Activated naive CD4-positive, alpha-beta T cell (primary cell): ENCODE measurements at regions not wholly inside any gene's neighbourhood (a gene's known extent, or its start where the extent isn't known, plus 50 kb on each side); places are given as distances from the start of the nearest gene placed in this dataset.
"Not testable (repeated sequence)": the region's sequence is repeated elsewhere in the genome, so short reads cannot be mapped to it uniquely, and the experiment has no call there.

Experiments used
- DNase-seq, 4 experiments: peaks; one replicate each; lab custom pipeline; 2025; lab: John Stamatoyannopoulos, UW

DNA sequence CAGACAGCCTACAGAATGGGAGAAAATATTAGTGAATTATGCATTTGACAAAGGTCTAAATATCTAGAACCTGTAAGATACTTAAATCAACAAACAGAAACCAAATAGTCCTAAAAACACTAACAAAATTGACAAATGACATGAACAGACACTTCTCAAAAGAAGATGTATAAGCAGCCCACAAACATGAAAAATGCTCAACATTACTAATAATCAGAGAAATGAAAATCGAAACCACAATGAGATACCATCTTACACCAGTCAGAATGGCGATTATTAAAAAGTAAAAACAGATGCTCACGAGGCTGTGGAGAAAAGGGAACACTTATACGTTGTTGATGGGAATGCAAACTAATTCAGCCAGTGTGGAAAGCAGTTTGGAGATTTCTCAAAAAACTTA is 1186.8 kb downstream of the DTWD2 start:
- DNase-seq = no peak

DNA sequence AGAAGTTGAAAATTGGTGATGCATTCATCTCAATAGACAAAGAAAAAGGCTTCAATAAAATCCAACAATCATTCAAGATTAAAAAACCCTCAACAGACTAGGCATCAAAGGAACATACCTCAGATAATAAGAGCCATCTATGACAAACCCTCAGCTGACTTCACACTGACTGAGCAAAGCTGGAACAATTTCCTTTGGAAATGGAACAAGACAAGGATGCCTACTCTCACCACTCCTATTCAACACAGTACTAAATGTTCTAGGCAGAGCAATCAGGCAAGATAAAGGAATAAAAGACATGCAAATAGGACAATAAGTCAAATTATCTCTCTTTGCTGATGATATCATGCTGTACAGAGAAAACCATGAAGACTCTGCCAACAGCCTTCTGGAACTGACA is 1188.1 kb downstream of the DTWD2 start:
- DNase-seq = no peak

DNA sequence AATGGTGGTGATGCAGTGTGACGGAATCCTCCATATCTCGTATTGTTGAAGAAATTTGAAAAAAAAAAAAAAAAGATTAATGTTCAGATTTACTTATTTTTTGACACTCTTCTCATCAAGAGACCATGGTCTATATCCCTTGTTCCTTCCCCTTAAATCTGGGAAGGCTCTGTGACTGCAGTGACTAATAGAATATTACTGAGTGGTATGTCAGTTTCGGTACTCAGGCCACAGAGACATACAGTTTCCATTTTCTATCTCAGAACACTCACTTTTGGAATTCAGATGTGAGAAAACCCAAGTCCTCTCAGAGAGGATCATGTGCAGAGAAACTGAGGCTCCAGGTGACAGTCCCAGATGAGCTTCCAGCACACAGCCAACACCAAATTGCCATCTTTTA is 1193.5 kb downstream of the DTWD2 start:
- DNase-seq = no peak

DNA sequence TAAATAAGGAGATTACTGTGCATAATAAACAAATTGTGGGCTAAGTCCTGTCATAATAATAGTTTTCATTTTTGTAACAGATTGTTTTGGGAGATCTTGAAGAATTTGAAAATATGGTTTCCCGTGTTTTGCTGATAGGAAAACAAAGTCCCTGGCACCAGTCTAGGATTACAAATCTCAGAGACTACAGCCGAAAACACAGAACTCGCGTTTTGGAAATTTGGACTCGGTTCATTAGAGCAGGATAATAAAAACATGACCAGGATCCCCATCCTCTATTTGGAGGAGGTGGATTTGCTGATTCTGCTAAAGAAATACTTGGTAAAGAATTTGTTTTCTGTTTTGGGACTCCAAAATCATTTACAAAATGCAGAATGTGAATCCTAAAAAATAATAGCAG is 1194.4 kb downstream of the DTWD2 start:
- no peak for DNase-seq

DNA sequence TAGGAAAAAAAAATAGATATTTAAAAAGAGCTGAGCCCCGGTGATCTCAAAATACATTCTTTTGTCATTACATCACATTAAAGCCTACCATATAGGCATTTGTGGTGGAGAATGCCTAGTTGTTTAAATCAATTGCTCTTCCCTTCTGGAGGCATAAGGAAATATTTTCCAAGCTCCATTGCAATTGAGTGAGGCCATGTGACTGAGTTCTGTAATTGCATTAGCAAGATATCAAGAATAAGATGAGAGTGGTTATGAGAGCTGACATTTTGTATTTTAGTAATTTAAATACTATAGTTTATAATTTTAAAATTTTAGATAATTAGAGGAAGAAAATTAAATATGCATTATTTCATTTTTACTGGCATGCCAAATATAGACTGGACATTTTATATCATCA is 1195.9 kb downstream of the DTWD2 start:
- DNase-seq = no peak

DNA sequence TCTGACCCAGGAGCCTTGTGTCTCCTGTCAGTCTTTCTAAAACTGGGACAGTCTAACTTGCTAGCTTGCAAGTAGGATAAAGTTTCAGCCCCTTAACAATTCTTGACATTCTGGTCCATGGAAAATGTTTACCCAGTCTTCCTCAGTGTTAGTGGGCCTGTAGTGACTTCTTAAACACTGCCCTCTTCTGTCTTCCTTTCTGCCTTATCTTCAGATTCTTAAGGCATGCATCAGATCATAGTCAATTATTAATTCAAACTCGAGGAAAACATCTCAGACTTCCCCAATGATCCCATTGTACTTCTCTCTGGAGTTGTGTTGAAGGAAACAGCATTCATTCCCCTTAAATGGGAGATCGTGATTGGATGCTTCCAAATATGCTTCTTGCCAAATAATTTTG is 1199.8 kb downstream of the DTWD2 start:
- DNase-seq = no peak

DNA sequence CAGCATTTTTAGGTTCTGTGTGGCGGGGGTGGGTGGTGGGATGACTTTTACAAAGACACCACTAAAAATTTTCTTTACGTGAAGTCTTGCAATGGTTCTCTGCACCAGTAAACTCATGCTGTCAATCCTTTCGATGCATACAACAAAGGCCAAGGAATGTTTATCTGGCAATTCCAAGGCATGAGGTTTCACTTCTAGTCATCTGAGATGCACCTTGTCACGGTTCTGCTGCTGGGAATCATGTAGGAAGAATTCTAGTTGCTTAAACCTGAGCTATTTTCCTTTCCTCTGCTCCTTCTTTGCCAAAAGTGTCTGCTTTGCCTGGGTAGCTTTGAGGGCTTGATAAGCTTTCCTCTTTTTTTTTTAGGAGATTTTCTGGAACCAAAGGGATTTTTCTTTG is 1204.5 kb upstream of the SEMA6A start:
- DNase-seq = no peak

DNA sequence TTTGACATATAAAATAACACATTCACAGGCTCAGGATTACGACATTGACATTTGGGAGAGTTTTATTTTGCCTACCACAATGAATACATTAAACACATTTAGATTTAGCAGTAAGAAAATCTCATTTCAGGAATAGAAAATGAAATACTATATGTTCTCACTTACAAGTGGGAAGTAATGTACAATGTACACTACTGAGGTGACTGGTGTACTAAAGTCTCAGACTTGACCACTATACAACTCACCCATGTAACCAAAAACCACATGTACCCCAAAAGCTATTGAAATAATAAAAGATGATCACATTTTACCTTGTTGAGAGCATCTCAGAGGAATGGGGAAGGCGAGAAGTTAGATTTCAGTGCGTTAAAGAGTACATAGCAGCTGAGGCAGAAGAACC is 1202.4 kb upstream of the SEMA6A start:
- DNase-seq = no peak

DNA sequence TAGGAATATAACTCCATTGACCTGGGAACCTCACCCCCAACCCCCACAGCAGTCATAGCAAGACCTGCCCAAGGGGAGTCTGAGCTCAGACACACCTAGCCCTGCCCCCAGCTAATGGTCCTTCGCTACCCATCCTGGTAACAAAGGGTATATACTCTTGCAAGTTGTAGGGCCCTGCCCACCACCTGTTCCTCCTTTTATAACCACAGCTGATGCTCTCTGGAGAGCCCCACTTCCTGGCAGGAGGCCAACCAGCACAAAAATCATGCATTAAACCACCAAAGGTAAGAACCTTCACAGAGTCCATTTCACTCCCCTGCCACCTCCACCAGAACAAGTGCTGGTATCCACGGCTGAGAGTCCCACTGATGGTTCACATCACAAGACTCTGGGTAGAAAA is 1195.3 kb upstream of the SEMA6A start:
- no peak for DNase-seq

DNA sequence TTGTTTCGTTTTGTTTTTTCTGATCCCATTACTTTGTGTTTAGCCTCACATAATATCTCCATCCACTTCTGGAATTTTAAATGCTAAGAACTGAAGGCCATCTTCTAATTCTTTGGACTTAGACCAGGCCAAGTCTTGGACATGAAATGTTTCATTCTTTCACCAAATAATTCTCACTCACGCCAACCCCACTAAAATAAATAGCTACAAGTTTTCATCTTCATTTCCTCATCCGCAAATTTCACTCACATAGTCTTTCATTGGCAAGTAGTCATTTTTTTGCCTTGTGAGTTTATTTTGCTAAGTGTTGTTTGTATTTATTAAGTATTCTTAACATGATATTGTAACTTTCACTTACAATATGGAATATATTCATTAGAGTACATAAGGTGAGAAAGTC is 1188.6 kb upstream of the SEMA6A start:
- DNase-seq = no peak

DNA sequence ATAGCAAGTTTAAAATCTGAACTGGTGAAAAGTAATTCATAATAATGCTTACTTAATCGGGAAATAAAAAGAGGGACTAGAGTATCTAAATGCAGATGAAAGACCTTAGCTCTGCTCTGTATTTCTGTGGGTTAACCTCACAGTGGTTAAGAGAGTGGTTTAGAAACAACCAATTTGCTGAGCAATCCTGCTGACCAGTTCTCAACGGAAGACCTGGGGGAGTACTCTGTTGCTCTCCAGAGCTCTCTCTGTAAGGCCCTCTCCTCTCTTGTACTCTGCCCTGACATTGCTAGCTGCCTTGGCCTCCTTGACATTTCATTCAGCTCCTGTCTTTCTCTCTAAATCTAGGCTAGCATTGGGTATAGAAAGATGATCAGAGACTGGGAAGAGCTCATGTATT is 1186.6 kb upstream of the SEMA6A start:
- DNase-seq = no peak

DNA sequence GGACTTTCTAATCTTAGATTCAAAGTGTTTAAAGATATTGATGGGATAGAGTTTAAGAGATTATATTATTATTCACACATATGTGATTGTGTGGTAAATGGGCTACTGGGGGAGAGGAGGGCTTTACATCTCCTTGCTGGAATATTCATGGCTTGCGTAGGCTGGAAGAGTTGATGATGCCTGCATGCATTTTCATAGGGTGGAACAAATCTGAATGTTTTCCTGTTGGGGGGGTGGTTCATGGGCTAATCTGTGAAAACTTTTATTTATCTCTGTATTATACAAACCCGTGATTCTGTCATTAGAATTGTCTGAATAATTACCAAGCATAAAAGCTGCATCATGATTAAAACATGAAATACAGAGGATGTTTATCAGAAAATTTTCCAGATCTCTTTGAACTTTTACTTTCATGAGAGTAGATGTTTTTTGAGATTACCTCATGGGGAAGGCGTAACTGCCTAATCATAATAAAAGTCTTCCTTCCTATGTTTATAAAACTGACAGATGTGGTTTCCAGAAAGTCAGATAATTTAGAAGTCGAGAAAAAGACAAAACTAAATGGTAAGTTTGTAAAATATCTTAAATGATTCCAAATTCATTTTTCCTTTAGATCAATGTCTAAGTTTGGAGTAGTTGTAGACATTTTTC is 1185.4 kb upstream of the SEMA6A start:
- DNase-seq = no peak

DNA sequence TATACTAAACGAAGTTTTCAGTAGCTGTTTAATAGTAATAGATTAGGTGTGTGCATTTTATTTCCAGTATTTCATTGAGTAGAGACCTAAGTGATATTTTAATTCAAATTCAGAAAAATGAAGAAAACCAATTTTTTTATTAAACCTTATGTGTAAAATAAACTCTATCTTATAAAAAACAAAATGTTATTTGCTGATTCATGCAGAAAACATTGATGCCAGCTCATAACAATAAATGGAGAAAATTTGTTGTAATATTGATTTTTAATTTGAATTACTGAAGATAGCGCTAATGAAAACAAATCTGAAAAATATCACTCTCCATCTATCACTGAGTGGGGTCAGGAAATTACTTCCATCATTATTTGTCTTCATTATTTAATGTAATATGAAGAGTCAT is 1177.8 kb upstream of the SEMA6A start:
- no peak for DNase-seq

DNA sequence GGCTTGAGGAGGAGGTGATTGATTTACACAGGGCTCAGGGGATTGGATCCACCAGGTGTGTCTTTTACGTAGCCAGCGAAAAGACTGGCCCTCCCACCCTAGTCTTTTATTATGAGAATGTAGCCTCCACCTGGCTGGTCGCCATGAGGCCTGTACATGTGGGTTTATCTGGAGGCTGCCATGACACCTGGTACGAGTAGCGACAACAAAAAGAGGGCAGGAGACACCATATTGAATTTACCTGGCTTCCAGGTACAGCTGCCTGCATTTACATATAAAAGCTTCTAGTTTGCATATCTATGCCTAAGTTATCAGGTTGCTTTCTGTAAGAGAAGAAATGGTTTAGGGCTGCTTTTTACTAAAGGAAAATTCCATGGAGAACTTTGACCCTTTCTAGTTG is 1173.7 kb upstream of the SEMA6A start:
- DNase-seq = no peak

DNA sequence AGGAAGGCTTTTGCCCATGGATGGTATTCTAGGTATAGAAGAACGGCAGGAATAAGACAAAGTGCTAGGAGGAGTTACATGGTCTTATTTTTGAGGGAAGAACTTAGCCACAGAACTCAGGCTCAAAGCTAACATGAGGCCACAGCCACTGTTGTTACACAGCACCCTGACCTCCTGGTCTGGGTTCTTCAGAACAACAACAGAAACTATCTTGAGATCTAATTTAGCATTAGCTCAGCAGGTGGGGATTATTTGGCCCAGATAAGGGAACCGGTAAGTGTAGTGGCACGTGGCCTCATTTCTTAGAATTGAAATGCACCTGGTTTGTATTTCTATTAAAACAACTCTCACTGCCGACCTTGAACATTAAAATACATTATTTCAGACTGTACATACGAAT is 1168.7 kb upstream of the SEMA6A start:
- no peak for DNase-seq

DNA sequence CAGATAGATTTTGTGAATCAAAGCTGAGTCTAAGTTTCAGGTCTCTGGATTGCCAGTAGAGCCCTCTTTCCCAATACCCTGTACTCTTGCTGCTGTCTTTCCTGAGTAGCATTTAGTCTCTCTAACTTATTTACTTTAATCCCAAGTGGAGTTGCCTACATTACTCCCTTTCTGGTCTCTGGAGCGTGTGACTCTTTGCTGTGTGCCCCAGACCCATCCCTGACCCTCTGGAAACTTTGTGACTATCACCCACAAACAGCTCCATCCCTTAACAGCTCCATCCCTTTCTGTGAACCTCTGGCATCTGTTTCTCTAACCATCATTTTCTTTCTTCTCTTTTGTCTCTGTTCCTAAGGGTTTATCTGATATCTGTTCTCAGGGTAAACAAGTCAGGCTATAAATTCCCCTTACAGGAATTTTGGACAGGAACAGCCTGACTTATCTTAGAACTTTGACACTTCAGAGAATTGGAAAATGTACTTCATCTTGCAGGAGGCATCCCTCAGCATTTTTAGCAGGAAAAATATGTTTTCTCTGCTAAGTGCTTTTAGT is 1167.1 kb upstream of the SEMA6A start:
- no peak for DNase-seq

DNA sequence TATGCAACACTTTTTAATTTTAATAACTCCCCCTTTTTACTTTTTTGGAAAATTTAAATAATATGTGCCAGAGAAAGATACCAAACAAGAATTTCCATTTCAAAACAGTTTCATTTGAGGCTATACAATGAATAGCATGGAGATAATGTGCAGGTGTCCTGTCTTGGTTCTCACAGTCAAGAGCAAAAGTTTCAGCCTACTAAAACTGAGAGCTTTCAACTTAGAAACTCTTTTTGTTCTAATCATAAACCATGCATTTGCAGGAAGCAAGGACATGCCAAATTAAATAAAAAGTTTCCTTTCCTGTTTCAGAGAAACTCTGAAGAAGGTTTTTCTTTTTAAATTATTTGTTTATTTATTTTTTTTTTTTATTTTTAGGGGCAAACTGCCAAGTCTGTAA is 1165.6 kb upstream of the SEMA6A start:
- no peak for DNase-seq

DNA sequence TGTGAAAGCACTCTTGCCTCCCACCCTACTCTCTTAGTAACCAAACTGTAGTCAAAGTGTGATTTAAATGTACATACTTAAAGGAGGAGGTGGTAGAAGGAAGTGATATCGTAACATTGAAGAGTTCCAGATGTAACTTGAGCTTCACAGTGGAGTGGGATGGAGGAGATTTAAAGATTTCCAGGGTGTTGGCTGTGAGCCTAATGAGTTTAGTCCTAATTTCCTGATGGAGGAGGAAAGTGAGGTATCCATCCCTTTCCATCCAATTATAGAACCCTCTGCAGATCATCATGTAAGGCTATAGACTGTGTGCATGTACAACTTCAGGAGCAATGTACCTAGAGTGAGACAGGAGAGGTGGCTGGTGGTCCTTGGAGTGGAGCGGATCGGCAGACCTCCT is 1163.9 kb upstream of the SEMA6A start:
- no peak for DNase-seq

DNA sequence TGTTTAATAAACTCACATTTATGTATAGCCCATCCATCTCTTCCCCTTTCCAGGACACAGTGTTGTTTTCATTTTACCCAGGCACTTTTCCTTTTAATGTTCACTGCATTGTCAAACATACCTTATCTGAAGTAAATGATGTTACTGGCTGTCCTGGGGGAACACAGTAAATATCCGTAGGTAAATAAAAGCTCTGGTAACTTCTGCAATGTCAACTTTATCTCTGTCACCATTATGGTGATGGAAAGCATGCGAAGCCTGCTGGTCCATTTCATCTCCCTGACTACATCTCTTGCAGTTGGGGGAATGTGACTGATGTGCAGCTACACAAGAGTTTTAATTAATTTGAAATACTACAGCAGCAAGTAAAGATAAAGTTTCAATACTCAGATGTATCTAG is 1162.1 kb upstream of the SEMA6A start:
- DNase-seq = no peak

DNA sequence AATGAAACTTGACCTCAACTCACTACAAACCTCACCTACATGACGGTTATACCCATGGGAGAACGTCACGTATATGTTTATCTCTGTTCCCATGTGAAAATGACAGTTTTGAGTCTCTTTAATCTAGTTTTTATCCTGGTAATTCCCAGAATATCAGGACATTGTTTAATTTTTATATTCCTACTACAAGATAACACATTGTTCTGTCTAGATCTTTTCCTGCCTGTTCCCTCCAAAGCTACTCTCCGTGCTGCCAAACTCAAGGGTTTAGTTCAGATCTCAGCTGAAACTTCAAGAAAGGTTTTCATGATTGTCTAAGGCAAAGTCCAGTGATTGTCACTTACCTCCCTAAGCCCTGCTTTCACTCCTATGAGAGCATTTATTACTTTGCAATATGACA is 1159.4 kb upstream of the SEMA6A start:
- DNase-seq = no peak

DNA sequence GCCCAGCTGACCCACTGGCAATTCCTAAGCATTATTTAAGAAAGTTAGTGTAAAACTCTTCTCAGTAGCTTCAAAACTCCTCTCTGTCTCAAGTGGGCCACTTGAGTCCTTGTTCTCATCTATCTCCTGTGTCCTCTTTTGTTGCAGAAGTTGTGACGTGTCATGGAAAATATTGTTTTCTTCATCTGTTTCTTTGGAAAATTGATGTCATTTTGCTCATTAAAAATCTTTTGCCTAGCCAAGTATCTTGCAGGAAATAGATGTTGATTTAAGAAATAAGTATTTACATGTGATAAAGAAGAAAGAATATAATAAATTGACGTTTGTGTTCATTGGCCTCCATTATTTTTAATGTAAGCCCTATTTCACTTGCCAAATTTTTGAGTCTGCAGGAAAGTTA is 1158.4 kb upstream of the SEMA6A start:
- no peak for DNase-seq

DNA sequence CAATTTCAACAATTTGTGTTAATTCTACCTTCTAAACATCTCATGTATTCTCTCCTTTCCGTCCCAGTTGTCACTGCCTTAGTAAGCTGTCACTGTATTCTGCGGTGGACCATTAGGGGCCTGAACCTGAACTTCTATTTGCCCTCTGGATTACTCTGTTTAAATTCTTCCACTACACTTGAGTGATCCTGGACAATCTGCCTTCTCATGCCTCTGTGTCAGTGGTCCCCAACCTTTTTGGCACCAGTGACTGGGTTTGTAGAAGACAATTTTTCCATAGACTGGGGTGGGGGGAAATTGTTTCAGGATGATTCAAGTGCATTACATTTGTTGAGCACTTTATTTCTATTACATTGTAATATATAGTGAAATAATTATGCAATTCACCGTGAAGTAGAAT is 1157.6 kb upstream of the SEMA6A start:
- no peak for DNase-seq

DNA sequence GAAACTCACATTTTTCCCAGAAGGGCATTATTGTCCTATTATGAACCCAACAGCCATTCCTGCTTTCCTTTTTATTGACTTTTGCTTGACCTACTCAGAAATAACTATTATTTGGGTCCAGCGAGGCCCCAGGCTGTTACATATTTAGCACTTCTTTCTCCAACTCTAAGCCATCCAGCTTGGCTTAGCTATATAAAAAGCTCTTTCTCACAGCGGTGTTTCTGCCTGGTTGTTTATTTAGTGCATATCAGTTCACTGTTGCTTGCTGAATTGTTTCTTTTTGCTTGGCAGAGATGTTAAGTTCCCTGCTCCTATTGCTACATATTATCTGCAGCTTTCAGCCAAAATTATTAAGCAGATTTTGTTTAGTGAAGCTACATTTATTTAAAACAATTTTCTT is 1156.8 kb upstream of the SEMA6A start:
- no peak for DNase-seq

DNA sequence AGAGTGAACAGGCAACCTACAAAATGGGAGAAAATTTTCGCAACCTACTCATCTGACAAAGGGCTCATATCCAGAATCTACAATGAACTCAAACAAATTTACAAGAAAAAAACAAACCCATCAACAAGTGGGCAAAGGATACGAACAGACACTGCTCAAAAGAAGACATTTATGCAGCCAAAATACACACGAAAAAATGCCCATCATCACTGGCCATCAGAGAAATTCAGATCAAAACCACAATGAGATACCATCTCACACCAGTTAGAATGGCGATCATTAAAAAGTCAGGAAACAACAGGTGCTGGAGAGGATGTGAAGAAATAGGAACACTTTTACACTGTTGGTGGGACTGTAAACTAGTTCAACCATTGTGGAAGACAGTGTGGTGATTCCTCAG is 1146.2 kb upstream of the SEMA6A start:
- DNase-seq = not testable (repeated sequence)

DNA sequence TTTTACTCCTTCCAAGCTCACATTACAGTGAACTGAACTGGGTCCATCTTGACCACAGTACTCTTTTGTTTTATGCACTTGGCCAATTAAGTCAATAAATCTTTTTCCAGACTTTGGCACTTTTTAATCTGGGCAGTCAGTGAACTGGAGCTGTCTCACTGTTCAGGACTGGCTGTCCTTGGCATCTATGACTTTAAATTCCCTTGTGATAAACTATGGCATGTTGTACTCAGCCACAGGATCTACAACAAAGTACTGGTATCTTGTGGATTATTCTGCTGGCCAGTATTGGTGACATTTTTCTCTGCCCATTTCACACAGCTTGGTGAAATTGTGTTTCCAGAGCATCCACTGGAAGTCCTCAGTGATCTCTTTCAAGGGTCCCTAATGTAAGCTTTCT is 1144.8 kb upstream of the SEMA6A start:
- DNase-seq = no peak
